ENCODE measurements at regions not wholly inside any gene's neighbourhood (a gene's known extent, or its start where the extent isn't known, plus 50 kb on each side); places are given as distances from the start of the nearest gene placed in this dataset.

- DNase-seq: no peak
Observed at GRCh38 chr2:74066491-74067203, 81.1 kb downstream of the BOLA3 start.

- no peak for DNase-seq
Observed at GRCh38 chr2:74067221-74067747, 80.4 kb downstream of the BOLA3 start.

GRCh38 chr2:74070991-74071390 is 76.7 kb downstream of the BOLA3 start:
- DNase-seq: no peak

GRCh38 chr2:74071426-74071825 is 76.3 kb downstream of the BOLA3 start:
- no peak for DNase-seq

- no peak for DNase-seq
Observed at GRCh38 chr2:74072565-74072964, 75.1 kb downstream of the BOLA3 start.

GRCh38 chr2:74074487-74074886 is 73.2 kb downstream of the BOLA3 start:
- no peak for DNase-seq

- no peak for DNase-seq
Observed at GRCh38 chr2:74076074-74076470, 71.6 kb downstream of the BOLA3 start.

GRCh38 chr2:74077636-74078035 is 70.1 kb downstream of the BOLA3 start:
- DNase-seq: no peak

- DNase-seq: no peak
Observed at GRCh38 chr2:74078466-74078865, 69.2 kb downstream of the BOLA3 start.

- DNase-seq: no peak
Observed at GRCh38 chr2:74079522-74080341, 68.0 kb downstream of the BOLA3 start.

- DNase-seq: no peak
Observed at GRCh38 chr2:74080346-74080745, 67.4 kb downstream of the BOLA3 start.

GRCh38 chr2:74081030-74081762 is 66.5 kb downstream of the BOLA3 start:
- no peak for DNase-seq

GRCh38 chr2:74081763-74082110 is 66.0 kb downstream of the BOLA3 start:
- no peak for DNase-seq

GRCh38 chr2:74083750-74084149 is 64.0 kb downstream of the BOLA3 start:
- no peak for DNase-seq
